Left lobe of liver (tissue), 2 donors: ENCODE measurements at regions not wholly inside any gene's neighbourhood (a gene's known extent, or its start where the extent isn't known, plus 50 kb on each side); places are given as distances from the start of the nearest gene placed in this dataset.
"Not testable (repeated sequence)": the region's sequence is repeated elsewhere in the genome, so short reads cannot be mapped to it uniquely, and the experiment has no call there.

ENCODE experiments used
- ATAC-seq: fragments of 200-7000 bp; cut with Tn5 transposase; one replicate; pipeline ENCODE4 v1.9.1; 2020; ENCODE audit warnings: mild to moderate bottlenecking, moderate library complexity
- DNase-seq: peaks from one replicate; pipeline ENCODE4 v3.0.0-alpha.2; 2020; ENCODE audit warnings: low spot score
- donor health status: DM: no; HTN: no; CAD: no; lungs with moderate emphysema.
- donor health status: DM: no; HTN: yes; CAD: no.

DNA sequence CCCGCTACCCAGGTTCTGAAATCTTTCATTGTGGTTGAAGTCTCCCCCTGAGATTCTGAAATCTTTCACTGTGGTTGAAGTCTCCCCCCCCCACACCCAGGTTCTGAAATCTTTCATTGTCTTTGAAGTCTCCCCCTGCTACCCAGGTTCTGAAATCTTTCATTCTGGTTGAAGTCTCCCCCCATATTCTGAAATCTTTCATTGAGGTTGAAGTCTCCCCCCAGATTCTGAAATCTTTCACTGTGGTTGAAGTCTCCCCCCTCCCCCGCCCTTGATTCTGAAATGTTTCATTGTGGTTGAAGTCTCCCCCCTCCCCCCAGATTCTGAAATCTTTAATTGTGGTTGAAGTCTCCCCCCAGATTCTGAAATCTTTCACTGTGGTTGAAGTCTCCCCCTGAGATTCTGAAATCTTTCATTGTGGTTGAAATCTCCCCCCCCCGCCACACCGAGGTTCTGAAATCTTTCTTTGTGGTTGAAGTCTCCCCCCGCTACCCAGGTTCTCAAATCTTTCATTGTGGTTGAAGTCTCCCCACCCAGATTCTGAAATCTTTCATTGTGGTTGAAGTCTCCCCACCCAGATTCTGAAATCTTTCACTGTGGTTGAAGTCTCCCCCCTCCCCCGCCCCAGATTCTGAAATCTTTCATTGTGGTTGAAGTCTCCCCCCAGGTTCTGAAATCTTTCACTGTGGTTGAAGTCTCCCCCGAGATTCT lies 915.2 kb downstream of the BRD1 start:
- not testable (repeated sequence) for ATAC-seq, DNase-seq

GRCh38 chr22:48911647-48912046 lies 916.0 kb downstream of the BRD1 start:
- ATAC-seq = not testable (repeated sequence)

GRCh38 chr22:48911067-48911466 lies 916.6 kb downstream of the BRD1 start:
- not testable (repeated sequence) for ATAC-seq, DNase-seq

More at GRCh38 chr22:48911647-48912046, 916.0 kb downstream of the BRD1 start:
- DNase-seq = not testable (repeated sequence)

- DNase-seq (peak; percentile 10), ATAC-seq (no peak)
Measured at GRCh38 chr22:48908547-48908946, 919.1 kb downstream of the BRD1 start.

DNA sequence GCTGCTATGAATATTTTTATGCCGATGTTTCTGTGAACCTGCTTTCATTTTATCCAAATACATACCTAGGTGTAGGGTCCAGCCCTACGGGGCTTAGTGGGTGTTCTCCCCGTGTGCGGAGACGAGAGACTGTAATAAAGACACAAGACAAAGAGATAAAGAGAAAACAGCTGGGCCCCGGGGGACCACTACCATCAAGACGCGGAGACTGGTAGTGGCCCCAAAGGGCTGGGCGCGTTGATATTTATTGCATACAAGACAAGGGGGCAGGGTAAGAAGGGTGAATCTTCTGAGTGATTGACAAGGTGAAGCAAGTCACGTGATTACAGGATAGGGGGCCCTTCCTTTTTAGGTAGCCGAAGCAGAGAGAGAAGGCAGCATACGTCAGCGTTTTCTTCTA lies 920.1 kb downstream of the BRD1 start:
- no peak for ATAC-seq

DNA sequence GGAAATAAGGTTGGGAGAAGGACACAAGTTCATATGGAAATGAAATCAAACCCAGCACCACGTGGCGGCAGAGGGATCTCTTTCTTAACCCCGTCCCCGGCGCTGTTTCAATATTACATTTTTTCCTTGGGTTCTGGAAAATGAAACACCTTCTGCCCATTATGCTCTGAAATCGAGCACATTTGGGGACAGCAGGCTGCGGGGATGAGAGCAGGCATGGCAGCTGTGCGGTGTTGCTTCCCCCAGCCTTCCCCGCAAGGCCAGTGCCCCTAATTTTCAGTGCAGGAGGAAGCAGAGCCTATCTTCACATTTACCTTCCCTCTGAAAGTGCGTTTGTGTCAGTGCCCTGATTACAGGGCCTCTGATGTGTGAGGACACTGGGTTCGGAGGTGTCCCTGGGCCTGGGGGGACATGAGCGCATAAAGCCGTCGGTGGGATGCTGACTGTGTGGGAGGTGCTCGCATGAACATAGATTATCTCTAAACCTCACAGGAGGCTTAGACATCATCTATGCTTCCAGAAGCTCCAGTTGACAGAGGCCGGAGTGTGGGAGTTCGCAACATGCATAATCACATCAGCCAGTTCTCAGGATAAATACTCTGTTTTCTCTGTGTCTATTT lies 921.3 kb downstream of the BRD1 start:
- DNase-seq (peak; percentile 7), ATAC-seq (no peak)

More for the DNA sequence above, 920.1 kb downstream of the BRD1 start:
- peak; percentile 4 for DNase-seq

- ATAC-seq (no peak), DNase-seq (peak; percentile 42)
Measured at GRCh38 chr22:48905206-48905975, 922.3 kb downstream of the BRD1 start.

GRCh38 chr22:48902983-48903650 lies 924.6 kb downstream of the BRD1 start:
- DNase-seq (peak; percentile 62), ATAC-seq (peak; percentile 40)

DNA sequence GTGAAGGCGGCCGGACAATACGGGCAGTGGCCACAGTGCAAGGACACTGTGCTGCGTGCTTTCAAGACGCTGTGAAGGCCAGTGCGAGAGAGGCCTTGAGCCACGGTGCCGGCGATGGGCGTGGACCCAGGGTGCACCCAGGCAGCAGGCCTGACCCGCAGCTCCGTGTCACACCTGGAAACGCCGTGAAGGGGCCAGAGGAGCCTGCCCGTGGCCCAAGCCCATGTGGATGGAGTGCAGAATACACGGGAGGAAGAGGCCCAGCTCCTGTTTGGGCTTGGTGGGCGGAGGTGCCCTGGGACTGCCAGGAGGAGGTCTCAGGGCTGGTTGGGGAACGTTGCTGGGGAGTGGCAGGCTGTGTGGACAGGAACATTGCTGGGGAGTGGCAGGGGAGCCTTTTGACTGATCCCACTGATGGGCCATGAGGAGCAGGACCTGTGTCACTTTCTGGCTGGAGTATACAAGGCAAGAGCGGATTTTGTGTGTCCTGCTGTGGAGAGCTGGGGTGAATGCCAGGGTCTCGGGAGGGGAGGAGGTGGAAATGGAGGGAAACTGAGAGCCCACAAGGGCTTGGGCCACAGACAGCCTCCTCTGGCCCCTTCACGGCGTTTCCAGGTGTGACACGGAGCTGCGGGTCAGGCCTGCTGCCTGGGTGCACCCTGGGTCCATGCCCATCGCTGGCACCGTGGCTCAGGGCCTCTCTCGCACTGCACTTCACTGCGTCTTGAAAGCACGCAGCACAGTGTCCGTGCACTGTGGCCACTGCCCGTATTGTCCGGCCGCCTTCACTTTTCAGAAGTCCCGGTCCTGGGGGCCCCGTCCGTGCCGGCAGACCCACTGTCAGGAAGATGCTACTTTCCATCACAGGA lies 925.4 kb downstream of the BRD1 start:
- peak; percentile 42 for DNase-seq
- ATAC-seq = no peak

GRCh38 chr22:48901324-48901723 lies 926.3 kb downstream of the BRD1 start:
- DNase-seq = peak; percentile 31
- no peak for ATAC-seq

- no peak for ATAC-seq
- DNase-seq = peak; percentile 14
Measured at GRCh38 chr22:48900626-48901025, 927.0 kb downstream of the BRD1 start.

- ATAC-seq (no peak), DNase-seq (no peak)
Measured at GRCh38 chr22:48900327-48900597, 927.4 kb downstream of the BRD1 start.

GRCh38 chr22:48899523-48900326 lies 927.9 kb downstream of the BRD1 start:
- DNase-seq (peak; percentile 33), ATAC-seq (no peak)

DNA sequence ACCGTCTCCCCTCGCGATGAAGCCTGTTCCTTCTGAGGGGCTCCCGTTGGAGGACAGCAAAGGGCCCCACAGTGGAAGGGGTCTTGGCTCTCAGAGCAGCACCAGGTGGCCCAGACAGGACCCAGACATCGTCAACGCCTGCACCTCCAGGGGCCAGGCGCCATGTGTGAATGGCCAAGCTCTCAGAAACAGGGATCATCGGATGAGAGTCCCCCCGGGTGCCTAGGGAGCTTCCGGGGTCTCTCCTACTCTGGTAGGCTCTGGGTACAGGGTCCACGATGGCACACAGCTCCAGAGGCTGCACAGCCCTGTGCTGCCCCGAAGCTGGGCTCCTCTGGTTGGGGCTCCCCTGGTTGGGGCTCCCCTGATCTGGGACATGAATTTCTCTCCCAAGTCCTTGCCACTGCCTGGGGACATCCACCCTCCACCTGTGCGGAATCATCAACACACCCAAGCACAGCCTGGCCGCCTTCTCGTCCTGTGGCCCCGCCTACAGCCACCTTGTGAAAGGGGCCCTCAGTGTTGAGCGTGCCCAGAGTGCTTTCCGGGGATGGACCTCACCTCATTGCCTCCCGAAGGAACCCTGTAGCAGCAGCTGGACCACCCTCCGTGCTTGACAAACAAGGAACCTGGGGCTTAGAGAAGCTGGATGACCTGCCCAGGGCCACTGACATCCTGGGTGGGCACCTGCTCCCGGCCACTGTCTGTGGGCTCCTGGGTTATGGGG lies 929.0 kb downstream of the BRD1 start:
- DNase-seq = peak; percentile 31
- no peak for ATAC-seq

DNA sequence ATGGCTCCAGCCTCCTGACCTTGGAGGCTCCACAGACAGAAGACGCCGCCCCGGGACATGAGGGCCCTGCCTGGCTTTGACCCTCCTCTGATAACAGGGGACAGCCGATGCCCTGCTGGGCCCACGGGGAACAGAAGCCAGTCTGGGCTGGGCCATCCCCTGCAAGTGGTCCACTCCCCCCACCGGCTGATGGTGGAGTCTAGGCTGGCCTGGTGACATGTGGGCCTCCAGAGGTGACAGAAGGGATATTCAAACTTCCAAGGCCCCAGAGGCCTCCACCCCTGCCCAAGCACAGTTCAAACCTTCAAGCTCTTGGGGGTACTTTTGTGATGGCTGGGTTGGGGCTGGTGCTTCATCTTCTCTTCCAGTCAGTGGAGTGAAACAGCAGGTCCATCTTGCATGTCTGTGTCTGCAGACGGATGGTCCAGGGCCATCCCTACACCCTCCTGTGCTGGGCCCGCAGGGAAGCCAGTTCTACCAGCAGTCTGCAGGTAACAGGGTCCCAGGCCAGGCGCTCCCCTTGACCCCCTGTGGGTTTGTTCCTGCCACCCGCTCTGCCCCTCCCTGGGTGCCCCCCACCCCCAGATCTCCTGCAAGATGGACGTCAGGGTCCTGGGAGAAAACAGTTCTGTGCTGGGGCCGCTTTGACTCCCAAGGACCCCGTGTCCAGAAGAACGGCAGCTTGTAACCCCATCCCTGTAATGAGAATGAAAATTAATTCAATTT lies 929.9 kb downstream of the BRD1 start:
- DNase-seq (peak; percentile 31), ATAC-seq (no peak)

DNA sequence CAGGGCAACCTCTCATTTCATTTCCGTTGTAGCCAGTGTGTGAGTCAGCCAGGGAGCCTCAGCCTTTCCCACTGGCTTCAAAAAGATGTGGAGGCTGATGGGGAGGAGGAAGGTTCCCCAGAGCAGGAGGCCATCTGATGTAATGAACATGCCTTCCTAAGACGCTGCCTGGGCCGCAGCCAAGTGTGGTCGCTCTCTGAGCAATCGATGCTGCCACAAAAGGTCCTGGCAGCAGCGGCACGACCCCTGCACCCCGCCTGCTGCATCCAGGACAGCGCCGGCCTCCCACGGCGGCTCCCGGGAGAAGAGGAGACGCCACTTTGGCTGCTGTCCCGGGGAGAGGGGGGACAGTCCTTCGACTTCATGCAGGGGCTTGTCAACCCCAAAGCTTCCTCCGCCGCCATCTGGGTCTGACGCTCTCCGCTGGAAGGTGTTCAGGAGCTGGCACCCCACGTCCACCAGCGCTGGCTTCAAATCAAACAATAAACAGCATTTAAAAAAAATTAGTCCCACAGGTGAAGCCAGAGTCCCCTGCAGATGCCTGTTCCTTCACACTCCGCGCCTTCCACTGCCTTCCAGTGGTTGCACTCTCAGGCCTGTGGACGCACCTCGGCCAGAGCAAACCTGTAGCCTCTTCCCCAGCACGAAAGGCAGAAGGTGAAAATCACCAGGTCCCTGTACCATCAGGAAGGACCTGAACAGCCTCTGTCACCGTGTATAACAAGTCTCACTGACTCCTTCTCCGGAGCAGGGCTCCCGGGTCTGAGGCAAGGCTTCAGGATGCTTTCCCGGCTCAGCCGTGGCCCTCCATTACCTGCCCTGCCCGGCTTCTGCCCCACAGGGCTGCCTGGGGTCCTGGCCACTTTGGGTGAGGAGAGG lies 930.7 kb downstream of the BRD1 start:
- DNase-seq = no peak
- no peak for ATAC-seq
